ENCODE measurements at regions not wholly inside any gene's neighbourhood (a gene's known extent, or its start where the extent isn't known, plus 50 kb on each side); places are given as distances from the start of the nearest gene placed in this dataset.

DNA sequence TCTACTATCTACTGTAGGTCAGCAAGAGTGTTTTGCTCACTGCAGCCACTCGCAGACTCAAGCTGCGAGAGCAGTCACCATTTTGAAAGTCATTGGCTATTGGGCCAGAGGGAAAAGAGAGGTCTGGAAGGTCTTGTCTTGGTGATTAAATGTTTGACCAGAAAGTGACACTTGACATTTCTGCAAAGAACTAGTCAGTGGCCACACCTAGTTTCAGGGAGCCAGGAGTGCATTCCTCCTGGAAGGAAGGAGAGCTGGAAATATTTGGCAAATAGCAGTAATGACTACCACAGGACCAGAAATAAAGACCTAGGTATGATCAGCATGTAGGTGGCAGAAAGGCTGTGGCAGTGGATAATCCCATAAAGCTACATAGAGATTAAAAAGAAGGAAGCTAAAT is 440.0 kb upstream of the PLXNA2 start (continued):
- TF ChIP-seq, protein P1, sequence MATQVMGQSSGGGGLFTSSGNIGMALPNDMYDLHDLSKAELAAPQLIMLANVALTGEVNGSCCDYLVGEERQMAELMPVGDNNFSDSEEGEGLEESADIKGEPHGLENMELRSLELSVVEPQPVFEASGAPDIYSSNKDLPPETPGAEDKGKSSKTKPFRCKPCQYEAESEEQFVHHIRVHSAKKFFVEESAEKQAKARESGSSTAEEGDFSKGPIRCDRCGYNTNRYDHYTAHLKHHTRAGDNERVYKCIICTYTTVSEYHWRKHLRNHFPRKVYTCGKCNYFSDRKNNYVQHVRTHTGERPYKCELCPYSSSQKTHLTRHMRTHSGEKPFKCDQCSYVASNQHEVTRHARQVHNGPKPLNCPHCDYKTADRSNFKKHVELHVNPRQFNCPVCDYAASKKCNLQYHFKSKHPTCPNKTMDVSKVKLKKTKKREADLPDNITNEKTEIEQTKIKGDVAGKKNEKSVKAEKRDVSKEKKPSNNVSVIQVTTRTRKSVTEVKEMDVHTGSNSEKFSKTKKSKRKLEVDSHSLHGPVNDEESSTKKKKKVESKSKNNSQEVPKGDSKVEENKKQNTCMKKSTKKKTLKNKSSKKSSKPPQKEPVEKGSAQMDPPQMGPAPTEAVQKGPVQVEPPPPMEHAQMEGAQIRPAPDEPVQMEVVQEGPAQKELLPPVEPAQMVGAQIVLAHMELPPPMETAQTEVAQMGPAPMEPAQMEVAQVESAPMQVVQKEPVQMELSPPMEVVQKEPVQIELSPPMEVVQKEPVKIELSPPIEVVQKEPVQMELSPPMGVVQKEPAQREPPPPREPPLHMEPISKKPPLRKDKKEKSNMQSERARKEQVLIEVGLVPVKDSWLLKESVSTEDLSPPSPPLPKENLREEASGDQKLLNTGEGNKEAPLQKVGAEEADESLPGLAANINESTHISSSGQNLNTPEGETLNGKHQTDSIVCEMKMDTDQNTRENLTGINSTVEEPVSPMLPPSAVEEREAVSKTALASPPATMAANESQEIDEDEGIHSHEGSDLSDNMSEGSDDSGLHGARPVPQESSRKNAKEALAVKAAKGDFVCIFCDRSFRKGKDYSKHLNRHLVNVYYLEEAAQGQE (IDR thresholded peaks at IDR 0.05; ENCODE audit: unreplicated experiment) = no peak
- TF ChIP-seq CREB1 (CRISPR knock-in tag; IDR thresholded peaks at IDR 0.05; ENCODE audit: low read depth) (no peak), POLR2AphosphoS5 (IDR thresholded peaks at IDR 0.05; ENCODE audit: low read depth) (no peak)

DNA sequence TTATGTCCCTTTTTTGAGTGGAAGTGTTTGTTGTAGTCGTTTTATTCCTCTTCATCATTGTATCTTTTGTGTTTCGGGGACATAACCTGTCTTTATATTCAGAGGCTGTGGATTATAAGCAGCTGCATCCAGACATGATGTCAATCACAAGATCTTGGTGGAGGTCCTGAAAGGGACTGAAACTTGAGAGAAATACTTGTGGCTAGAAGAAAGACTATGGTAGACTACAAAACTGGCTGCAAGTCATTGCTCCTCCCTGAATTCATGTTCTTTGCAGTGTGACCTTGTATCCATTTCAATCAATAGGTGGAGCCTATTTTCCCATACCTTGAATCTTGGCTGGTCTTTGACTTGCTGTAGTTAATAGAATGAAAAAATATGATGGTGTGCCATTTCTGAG is 442.4 kb upstream of the PLXNA2 start:
- no peak for DNase-seq (ENCODE audit: low spot score)
- TF ChIP-seq EZH2phosphoT487 (IDR thresholded peaks at IDR 0.05; ENCODE audit: unreplicated experiment) = no peak
- no peak for TF ChIP-seq STAT1 (IDR thresholded peaks at IDR 0.05; ENCODE audit: unreplicated experiment)
- TF ChIP-seq, protein P2, sequence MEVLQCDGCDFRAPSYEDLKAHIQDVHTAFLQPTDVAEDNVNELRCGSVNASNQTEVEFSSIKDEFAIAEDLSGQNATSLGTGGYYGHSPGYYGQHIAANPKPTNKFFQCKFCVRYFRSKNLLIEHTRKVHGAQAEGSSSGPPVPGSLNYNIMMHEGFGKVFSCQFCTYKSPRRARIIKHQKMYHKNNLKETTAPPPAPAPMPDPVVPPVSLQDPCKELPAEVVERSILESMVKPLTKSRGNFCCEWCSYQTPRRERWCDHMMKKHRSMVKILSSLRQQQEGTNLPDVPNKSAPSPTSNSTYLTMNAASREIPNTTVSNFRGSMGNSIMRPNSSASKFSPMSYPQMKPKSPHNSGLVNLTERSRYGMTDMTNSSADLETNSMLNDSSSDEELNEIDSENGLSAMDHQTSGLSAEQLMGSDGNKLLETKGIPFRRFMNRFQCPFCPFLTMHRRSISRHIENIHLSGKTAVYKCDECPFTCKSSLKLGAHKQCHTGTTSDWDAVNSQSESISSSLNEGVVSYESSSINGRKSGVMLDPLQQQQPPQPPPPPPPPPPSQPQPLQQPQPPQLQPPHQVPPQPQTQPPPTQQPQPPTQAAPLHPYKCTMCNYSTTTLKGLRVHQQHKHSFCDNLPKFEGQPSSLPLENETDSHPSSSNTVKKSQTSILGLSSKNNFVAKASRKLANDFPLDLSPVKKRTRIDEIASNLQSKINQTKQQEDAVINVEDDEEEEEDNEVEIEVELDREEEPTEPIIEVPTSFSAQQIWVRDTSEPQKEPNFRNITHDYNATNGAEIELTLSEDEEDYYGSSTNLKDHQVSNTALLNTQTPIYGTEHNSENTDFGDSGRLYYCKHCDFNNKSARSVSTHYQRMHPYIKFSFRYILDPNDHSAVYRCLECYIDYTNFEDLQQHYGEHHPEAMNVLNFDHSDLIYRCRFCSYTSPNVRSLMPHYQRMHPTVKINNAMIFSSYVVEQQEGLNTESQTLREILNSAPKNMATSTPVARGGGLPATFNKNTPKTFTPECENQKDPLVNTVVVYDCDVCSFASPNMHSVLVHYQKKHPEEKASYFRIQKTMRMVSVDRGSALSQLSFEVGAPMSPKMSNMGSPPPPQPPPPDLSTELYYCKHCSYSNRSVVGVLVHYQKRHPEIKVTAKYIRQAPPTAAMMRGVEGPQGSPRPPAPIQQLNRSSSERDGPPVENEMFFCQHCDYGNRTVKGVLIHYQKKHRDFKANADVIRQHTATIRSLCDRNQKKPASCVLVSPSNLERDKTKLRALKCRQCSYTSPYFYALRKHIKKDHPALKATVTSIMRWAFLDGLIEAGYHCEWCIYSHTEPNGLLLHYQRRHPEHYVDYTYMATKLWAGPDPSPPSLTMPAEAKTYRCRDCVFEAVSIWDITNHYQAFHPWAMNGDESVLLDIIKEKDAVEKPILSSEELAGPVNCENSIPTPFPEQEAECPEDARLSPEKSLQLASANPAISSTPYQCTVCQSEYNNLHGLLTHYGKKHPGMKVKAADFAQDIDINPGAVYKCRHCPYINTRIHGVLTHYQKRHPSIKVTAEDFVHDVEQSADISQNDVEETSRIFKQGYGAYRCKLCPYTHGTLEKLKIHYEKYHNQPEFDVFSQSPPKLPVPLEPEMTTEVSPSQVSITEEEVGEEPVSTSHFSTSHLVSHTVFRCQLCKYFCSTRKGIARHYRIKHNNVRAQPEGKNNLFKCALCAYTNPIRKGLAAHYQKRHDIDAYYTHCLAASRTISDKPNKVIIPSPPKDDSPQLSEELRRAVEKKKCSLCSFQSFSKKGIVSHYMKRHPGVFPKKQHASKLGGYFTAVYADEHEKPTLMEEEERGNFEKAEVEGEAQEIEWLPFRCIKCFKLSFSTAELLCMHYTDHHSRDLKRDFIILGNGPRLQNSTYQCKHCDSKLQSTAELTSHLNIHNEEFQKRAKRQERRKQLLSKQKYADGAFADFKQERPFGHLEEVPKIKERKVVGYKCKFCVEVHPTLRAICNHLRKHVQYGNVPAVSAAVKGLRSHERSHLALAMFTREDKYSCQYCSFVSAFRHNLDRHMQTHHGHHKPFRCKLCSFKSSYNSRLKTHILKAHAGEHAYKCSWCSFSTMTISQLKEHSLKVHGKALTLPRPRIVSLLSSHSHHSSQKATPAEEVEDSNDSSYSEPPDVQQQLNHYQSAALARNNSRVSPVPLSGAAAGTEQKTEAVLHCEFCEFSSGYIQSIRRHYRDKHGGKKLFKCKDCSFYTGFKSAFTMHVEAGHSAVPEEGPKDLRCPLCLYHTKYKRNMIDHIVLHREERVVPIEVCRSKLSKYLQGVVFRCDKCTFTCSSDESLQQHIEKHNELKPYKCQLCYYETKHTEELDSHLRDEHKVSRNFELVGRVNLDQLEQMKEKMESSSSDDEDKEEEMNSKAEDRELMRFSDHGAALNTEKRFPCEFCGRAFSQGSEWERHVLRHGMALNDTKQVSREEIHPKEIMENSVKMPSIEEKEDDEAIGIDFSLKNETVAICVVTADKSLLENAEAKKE (CRISPR knock-in tag; IDR thresholded peaks at IDR 0.05) = no peak
- no peak for TF ChIP-seq NANOG (IDR thresholded peaks at IDR 0.05; ENCODE audit: borderline replicate concordance)
- TF ChIP-seq, protein P3, sequence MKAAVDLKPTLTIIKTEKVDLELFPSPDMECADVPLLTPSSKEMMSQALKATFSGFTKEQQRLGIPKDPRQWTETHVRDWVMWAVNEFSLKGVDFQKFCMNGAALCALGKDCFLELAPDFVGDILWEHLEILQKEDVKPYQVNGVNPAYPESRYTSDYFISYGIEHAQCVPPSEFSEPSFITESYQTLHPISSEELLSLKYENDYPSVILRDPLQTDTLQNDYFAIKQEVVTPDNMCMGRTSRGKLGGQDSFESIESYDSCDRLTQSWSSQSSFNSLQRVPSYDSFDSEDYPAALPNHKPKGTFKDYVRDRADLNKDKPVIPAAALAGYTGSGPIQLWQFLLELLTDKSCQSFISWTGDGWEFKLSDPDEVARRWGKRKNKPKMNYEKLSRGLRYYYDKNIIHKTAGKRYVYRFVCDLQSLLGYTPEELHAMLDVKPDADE (IDR thresholded peaks at IDR 0.05) = no peak
- no peak for TF ChIP-seq JUNB (IDR thresholded peaks at IDR 0.05; ENCODE audit: unreplicated experiment)
- TF ChIP-seq ZNF114 (CRISPR knock-in tag; IDR thresholded peaks at IDR 0.05) = no peak
- TF ChIP-seq CREB1 (CRISPR knock-in tag; IDR thresholded peaks at IDR 0.05; ENCODE audit: low read depth) = no peak
- no peak for TF ChIP-seq ZNF331 (CRISPR knock-in tag; IDR thresholded peaks at IDR 0.05; ENCODE audit: low read depth)
- TF ChIP-seq POLR2AphosphoS5 (IDR thresholded peaks at IDR 0.05; ENCODE audit: low read depth) = no peak
- no peak overlapping the region for H3K4me3 Mint-ChIP-seq
- no peak overlapping the region for H3K27ac Mint-ChIP-seq
- no peaks in the 10 kb centered on the region for H3K9me3 Mint-ChIP-seq
- Histone ChIP-seq H4K20me1 (replicated peaks; ENCODE audit: insufficient read depth) (no peaks in the 10 kb centered on the region), H3K36me3 (ENCODE audit: insufficient read depth) (no peaks in the 10 kb centered on the region), H2AFZ (no peak overlapping the region), H3K79me2 (replicated peaks; ENCODE audit: insufficient read depth) (no peaks in the 10 kb centered on the region), H3K4me3 (no peak overlapping the region), H3K4me2 (no peak overlapping the region), H3K4me1 (ENCODE audit: insufficient read depth) (no peaks in the 10 kb centered on the region), H3K27ac (ENCODE audit: low read depth) (no peak overlapping the region), H3F3A (replicated peaks; ENCODE audit: low read depth) (no peaks in the 10 kb centered on the region), H3K27me3 (ENCODE audit: insufficient read depth) (no peaks in the 10 kb centered on the region), H3K9me2 (ENCODE audit: insufficient read depth) (peaks cover 5% of the 10 kb centered on the region; the same call in 1 of the 2 replicates)
- no peak for ATAC-seq
- H3K27me3 Mint-ChIP-seq (ENCODE audit: insufficient read depth, low read depth, poor library complexity) = no peaks in the 10 kb centered on the region
- H3K4me1 Mint-ChIP-seq = no peaks in the 10 kb centered on the region
- H3K36me3 Mint-ChIP-seq (ENCODE audit: low read depth) = no peaks in the 10 kb centered on the region

Measured in GM23338 (cell line).